ENCODE measurements at regions not wholly inside any gene's neighbourhood (a gene's known extent, or its start where the extent isn't known, plus 50 kb on each side); places are given as distances from the start of the nearest gene placed in this dataset.

DNA sequence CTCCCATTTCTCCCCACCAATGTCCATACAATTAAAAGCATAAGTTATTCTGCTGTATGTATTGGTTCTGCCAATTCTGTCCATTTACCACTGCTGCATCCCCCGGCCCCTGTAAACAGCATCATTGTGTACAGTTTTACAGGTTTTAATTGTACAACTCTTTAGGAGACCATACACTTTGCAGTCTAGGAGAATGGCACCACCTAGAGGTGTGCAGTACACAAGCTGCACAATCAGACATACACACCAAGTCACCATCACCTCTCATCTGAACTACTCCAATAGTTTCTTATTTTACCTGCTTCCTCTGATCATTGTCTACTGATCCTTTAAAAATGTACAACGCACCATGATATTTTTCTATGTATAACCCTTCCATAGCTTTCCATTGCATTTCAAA lies 855.9 kb upstream of the KLHL1 start:
- TF ChIP-seq POLR2A (IDR thresholded peaks at IDR 0.05; ENCODE audit: low read length) = no peak
- no peak for TF ChIP-seq GATA1 (IDR thresholded peaks at IDR 0.05; ENCODE audit: low read depth, low read length)

Measured in erythroblast (primary cell).